Heart left ventricle (tissue), 13 donors: ENCODE measurements at regions not wholly inside any gene's neighbourhood (a gene's known extent, or its start where the extent isn't known, plus 50 kb on each side); places are given as distances from the start of the nearest gene placed in this dataset.

Experiments used
- POLR2A ChIP-seq, 2 donors: fragments of 450-650 bp; IDR thresholded peaks; one replicate each; pipeline ENCODE4 v1.6.1; 2017; ENCODE audit warnings: antibody characterized with exemption in 2 of 2, mild to moderate bottlenecking in 2 of 2, moderate library complexity in 2 of 2
- TF ChIP-seq, protein P1 (sequence below), 12 donors: fragments of 200-600 bp; sonication (generic) in 4 of 12; IDR thresholded peaks; one replicate each; pipeline versions ENCODE4 v1.5.0 to v1.8.0; 2018 to 2022; ENCODE audit warnings: antibody characterized with exemption in 12 of 12, mild to moderate bottlenecking in 5 of 12
- donor health status: ischemic (EF 13 %, LVEDD 7.1; RV severe dilation, severe dysfunction).
- donor health status: DM: no; HTN: yes; CAD: no.
- donor health status: DM: no; HTN: no; CAD: no.
- donor health status: ischemic (EF 25% LVEDD 6.9; RV normal size, moderate dysfunction).
- donor health status: ischemic (EF 25% LVEDD 5.7; RV mildly dilated, moderate dysfunction).
- donor health status: ischemic (EF 35%, LVEDD 5.7; RV mildly dilated, moderate dysfunction).
- donor health status: nonischemic (EF 11% LVEDD 7.7; RV severe dilation, severe dysfunction).
- donor health status: DM: yes; HTN: yes; CAD: no.
- donor health status: PGD.
- donor health status: ischemic (EF 29% LVEDD 5.4; RV normal size, mild dysfunction).
- donor health status: nonischemic (EF 23%, LVEDD 6.1; RV moderate dilation, normal function).

GRCh38 chr10:15460661-15461060 lies 89.6 kb upstream of the FAM171A1 start:
- TF ChIP-seq, protein P1, sequence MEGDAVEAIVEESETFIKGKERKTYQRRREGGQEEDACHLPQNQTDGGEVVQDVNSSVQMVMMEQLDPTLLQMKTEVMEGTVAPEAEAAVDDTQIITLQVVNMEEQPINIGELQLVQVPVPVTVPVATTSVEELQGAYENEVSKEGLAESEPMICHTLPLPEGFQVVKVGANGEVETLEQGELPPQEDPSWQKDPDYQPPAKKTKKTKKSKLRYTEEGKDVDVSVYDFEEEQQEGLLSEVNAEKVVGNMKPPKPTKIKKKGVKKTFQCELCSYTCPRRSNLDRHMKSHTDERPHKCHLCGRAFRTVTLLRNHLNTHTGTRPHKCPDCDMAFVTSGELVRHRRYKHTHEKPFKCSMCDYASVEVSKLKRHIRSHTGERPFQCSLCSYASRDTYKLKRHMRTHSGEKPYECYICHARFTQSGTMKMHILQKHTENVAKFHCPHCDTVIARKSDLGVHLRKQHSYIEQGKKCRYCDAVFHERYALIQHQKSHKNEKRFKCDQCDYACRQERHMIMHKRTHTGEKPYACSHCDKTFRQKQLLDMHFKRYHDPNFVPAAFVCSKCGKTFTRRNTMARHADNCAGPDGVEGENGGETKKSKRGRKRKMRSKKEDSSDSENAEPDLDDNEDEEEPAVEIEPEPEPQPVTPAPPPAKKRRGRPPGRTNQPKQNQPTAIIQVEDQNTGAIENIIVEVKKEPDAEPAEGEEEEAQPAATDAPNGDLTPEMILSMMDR (IDR thresholded peaks at IDR 0.05), result no peak
- TF ChIP-seq POLR2A (IDR thresholded peaks at IDR 0.05), result no peak
